Endometrium (tissue), 2 donors: ENCODE measurements at regions not wholly inside any gene's neighbourhood (a gene's known extent, or its start where the extent isn't known, plus 50 kb on each side); places are given as distances from the start of the nearest gene placed in this dataset.
"Not testable (repeated sequence)": the region's sequence is repeated elsewhere in the genome, so short reads cannot be mapped to it uniquely, and the experiment has no call there.

ENCODE experiments used
- FAIRE-seq: peaks from 2 replicates; lab custom pipeline; 2012; peaks lifted over from hg19 to GRCh38; lab: Jason Lieb, UNC
- donor health status: control.
- donor health status: control.

- peak; percentile 70 for FAIRE-seq
Observed at GRCh38 chr14:87630846-87631245, 362.1 kb downstream of the GALC start.

- no peak for FAIRE-seq
Observed at GRCh38 chr14:87629788-87630187, 363.2 kb downstream of the GALC start.

GRCh38 chr14:87628780-87629179 lies 364.2 kb downstream of the GALC start:
- peak; percentile 21 for FAIRE-seq

GRCh38 chr14:87628129-87628528 lies 364.9 kb downstream of the GALC start:
- peak; percentile 78 for FAIRE-seq

- no peak for FAIRE-seq
Observed at GRCh38 chr14:87626266-87626665, 366.7 kb downstream of the GALC start.

GRCh38 chr14:87623616-87624015 lies 369.4 kb downstream of the GALC start:
- no peak for FAIRE-seq

- no peak for FAIRE-seq
Observed at GRCh38 chr14:87617079-87617478, 375.9 kb downstream of the GALC start.

- no peak for FAIRE-seq
Observed at GRCh38 chr14:87615822-87616679, 376.9 kb downstream of the GALC start.

- FAIRE-seq: peak; percentile 64
Observed at GRCh38 chr14:87615047-87615446, 377.9 kb downstream of the GALC start.

- no peak for FAIRE-seq
Observed at GRCh38 chr14:87613881-87614280, 379.1 kb downstream of the GALC start.

- FAIRE-seq: not testable (repeated sequence)
Observed at GRCh38 chr14:87607056-87607455, 385.9 kb downstream of the GALC start.

- peak; percentile 85 for FAIRE-seq
Observed at GRCh38 chr14:87601036-87601435, 391.9 kb downstream of the GALC start.

- FAIRE-seq: no peak
Observed at GRCh38 chr14:87600240-87600639, 392.7 kb downstream of the GALC start.

GRCh38 chr14:87581298-87581697 lies 411.7 kb downstream of the GALC start:
- FAIRE-seq: no peak

GRCh38 chr14:87579036-87579435 lies 413.9 kb downstream of the GALC start:
- FAIRE-seq: peak; percentile 86

- no peak for FAIRE-seq
Observed at GRCh38 chr14:87575378-87575777, 417.6 kb downstream of the GALC start.

GRCh38 chr14:87573591-87573990 lies 419.4 kb downstream of the GALC start:
- FAIRE-seq: no peak

GRCh38 chr14:87567618-87568295 lies 425.2 kb downstream of the GALC start:
- FAIRE-seq: no peak

GRCh38 chr14:87566991-87567390 lies 426.0 kb downstream of the GALC start:
- peak; percentile 97 for FAIRE-seq

GRCh38 chr14:87547536-87547935 lies 445.4 kb downstream of the GALC start:
- no peak for FAIRE-seq

- no peak for FAIRE-seq
Observed at GRCh38 chr14:87542288-87542687, 450.7 kb downstream of the GALC start.

GRCh38 chr14:87540339-87540738 lies 452.6 kb downstream of the GALC start:
- FAIRE-seq: no peak

GRCh38 chr14:87529081-87529480 lies 463.9 kb downstream of the GALC start:
- no peak for FAIRE-seq

GRCh38 chr14:87526731-87527130 lies 466.3 kb downstream of the GALC start:
- no peak for FAIRE-seq
